Fibroblast of lung (primary cell): ENCODE measurements at regions not wholly inside any gene's neighbourhood (a gene's known extent, or its start where the extent isn't known, plus 50 kb on each side); places are given as distances from the start of the nearest gene placed in this dataset.

ENCODE experiments used
- EZH2 ChIP-seq: IDR thresholded peaks from 2 replicates; pipeline ENCODE4 v1.5.1; 2012; ENCODE audit warnings: low read length, control low read depth, mild to moderate bottlenecking; ENCODE audit errors: missing control alignments
- TF ChIP-seq, protein P1 (sequence below), 2 donors: IDR thresholded peaks in 1 of 2; conservative IDR thresholded peaks in 1 of 2; 1 replicate in 1 of 2; 2 replicates in 1 of 2; pipeline ENCODE4 v1.5.1; 2011 to 2012; ENCODE audit warnings: low read length in 2 of 2, control low read depth in 1 of 2, inconsistent platforms in 1 of 2, low read depth in 1 of 2, mild to moderate bottlenecking in 1 of 2

DNA sequence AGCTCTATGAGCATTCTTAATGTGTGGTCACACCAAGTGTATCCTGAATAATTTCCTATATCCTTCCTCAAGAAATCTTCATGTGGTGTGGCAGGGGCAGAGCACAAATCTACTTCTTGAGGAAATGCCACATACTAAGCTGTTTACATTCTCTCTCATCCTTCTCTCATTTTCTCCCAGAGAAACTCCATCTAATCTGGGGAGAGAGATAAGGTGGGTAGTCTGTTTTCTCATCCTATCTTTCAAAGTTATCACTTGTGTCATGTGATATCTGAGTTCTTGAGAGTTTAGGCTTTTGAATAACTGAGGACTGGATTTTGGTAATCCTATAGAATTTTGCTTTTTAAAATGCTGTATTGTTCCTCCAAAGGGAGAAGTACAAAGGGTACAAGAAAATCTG, 141.9 kb upstream of the LRRC7 start:
- TF ChIP-seq, protein P1, sequence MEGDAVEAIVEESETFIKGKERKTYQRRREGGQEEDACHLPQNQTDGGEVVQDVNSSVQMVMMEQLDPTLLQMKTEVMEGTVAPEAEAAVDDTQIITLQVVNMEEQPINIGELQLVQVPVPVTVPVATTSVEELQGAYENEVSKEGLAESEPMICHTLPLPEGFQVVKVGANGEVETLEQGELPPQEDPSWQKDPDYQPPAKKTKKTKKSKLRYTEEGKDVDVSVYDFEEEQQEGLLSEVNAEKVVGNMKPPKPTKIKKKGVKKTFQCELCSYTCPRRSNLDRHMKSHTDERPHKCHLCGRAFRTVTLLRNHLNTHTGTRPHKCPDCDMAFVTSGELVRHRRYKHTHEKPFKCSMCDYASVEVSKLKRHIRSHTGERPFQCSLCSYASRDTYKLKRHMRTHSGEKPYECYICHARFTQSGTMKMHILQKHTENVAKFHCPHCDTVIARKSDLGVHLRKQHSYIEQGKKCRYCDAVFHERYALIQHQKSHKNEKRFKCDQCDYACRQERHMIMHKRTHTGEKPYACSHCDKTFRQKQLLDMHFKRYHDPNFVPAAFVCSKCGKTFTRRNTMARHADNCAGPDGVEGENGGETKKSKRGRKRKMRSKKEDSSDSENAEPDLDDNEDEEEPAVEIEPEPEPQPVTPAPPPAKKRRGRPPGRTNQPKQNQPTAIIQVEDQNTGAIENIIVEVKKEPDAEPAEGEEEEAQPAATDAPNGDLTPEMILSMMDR (conservative IDR thresholded peaks at IDR 0.05 in 1 of 2, IDR thresholded peaks at IDR 0.05 in 1 of 2; ENCODE audit: low read depth in 1 of 2, low read length in 2 of 2) = no peak
- TF ChIP-seq EZH2 = no peak
